ENCODE measurements at regions not wholly inside any gene's neighbourhood (a gene's known extent, or its start where the extent isn't known, plus 50 kb on each side); places are given as distances from the start of the nearest gene placed in this dataset.
"Not testable (repeated sequence)": the region's sequence is repeated elsewhere in the genome, so short reads cannot be mapped to it uniquely, and the experiment has no call there.

DNA sequence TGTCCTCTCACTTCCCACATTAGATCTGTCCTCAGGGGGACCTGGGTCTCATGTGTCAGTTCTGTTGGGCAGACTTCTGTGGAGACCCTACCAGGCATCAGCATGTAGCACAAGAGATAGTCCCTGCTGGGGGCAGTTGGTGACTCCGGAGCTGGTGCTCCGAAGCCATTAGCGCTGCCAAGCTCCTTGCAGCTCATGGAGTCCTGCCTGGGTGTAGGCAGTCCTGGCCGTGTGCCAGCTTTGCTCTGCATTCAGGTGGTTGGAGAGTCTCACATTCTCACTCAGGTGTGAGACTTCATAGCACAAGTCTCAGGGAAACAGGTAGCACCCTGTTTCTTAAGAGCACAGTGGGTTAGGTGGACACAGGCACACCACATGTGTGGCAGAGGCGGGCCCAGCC is 202.3 kb downstream of the LIPI start:
- TF ChIP-seq, protein P1, sequence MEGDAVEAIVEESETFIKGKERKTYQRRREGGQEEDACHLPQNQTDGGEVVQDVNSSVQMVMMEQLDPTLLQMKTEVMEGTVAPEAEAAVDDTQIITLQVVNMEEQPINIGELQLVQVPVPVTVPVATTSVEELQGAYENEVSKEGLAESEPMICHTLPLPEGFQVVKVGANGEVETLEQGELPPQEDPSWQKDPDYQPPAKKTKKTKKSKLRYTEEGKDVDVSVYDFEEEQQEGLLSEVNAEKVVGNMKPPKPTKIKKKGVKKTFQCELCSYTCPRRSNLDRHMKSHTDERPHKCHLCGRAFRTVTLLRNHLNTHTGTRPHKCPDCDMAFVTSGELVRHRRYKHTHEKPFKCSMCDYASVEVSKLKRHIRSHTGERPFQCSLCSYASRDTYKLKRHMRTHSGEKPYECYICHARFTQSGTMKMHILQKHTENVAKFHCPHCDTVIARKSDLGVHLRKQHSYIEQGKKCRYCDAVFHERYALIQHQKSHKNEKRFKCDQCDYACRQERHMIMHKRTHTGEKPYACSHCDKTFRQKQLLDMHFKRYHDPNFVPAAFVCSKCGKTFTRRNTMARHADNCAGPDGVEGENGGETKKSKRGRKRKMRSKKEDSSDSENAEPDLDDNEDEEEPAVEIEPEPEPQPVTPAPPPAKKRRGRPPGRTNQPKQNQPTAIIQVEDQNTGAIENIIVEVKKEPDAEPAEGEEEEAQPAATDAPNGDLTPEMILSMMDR (IDR thresholded peaks at IDR 0.05), result not testable (repeated sequence)
- TF ChIP-seq EZH2 (IDR thresholded peaks at IDR 0.05), result not testable (repeated sequence)

Data from neural progenitor cell (in vitro differentiated cells).